ENCODE measurements at regions not wholly inside any gene's neighbourhood (a gene's known extent, or its start where the extent isn't known, plus 50 kb on each side); places are given as distances from the start of the nearest gene placed in this dataset.

- TF ChIP-seq, protein P1, sequence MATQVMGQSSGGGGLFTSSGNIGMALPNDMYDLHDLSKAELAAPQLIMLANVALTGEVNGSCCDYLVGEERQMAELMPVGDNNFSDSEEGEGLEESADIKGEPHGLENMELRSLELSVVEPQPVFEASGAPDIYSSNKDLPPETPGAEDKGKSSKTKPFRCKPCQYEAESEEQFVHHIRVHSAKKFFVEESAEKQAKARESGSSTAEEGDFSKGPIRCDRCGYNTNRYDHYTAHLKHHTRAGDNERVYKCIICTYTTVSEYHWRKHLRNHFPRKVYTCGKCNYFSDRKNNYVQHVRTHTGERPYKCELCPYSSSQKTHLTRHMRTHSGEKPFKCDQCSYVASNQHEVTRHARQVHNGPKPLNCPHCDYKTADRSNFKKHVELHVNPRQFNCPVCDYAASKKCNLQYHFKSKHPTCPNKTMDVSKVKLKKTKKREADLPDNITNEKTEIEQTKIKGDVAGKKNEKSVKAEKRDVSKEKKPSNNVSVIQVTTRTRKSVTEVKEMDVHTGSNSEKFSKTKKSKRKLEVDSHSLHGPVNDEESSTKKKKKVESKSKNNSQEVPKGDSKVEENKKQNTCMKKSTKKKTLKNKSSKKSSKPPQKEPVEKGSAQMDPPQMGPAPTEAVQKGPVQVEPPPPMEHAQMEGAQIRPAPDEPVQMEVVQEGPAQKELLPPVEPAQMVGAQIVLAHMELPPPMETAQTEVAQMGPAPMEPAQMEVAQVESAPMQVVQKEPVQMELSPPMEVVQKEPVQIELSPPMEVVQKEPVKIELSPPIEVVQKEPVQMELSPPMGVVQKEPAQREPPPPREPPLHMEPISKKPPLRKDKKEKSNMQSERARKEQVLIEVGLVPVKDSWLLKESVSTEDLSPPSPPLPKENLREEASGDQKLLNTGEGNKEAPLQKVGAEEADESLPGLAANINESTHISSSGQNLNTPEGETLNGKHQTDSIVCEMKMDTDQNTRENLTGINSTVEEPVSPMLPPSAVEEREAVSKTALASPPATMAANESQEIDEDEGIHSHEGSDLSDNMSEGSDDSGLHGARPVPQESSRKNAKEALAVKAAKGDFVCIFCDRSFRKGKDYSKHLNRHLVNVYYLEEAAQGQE (IDR thresholded peaks at IDR 0.05), result no peak
- TF ChIP-seq SMC3 (IDR thresholded peaks at IDR 0.05) (no peak), CTCF (IDR thresholded peaks at IDR 0.05) (no peak), HES2 (IDR thresholded peaks at IDR 0.05) (no peak), KDM1A (IDR thresholded peaks at IDR 0.05; ENCODE audit: low read depth) (no peak), BCL3 (IDR thresholded peaks at IDR 0.05) (no peak), POLR2A (IDR thresholded peaks at IDR 0.05; ENCODE audit: low read length) (no peak)
Measured at GRCh38 chr2:123370186-123370585, 654.9 kb upstream of the CNTNAP5 start.
